ENCODE measurements at regions not wholly inside any gene's neighbourhood (a gene's known extent, or its start where the extent isn't known, plus 50 kb on each side); places are given as distances from the start of the nearest gene placed in this dataset.

GRCh38 chr1:30036666-30037065 is 686.7 kb downstream of the MATN1 start:
- no peak for DNase-seq (ENCODE audit: low read depth, low spot score)

- no peak for DNase-seq (ENCODE audit: low read depth, low spot score)
Observed at GRCh38 chr1:30036229-30036547, 687.2 kb downstream of the MATN1 start.

GRCh38 chr1:30035522-30036228 is 687.7 kb downstream of the MATN1 start:
- no peak for DNase-seq (ENCODE audit: low read depth, low spot score)

GRCh38 chr1:30034627-30035521 is 688.5 kb downstream of the MATN1 start:
- DNase-seq (ENCODE audit: low read depth, low spot score), result no peak

- DNase-seq (ENCODE audit: low read depth, low spot score), result no peak
Observed at GRCh38 chr1:30034105-30034626, 689.2 kb downstream of the MATN1 start.

- no peak for DNase-seq (ENCODE audit: low read depth, low spot score)
Observed at GRCh38 chr1:30033256-30034104, 689.9 kb downstream of the MATN1 start.

- no peak for DNase-seq (ENCODE audit: low read depth, low spot score)
Observed at GRCh38 chr1:30032302-30032701, 691.1 kb downstream of the MATN1 start.

- no peak for DNase-seq (ENCODE audit: low read depth, low spot score)
Observed at GRCh38 chr1:30029677-30030076, 693.7 kb downstream of the MATN1 start.

- no peak for DNase-seq (ENCODE audit: low read depth, low spot score)
Observed at GRCh38 chr1:30028939-30029338, 694.4 kb downstream of the MATN1 start.

- no peak for DNase-seq (ENCODE audit: low read depth, low spot score)
Observed at GRCh38 chr1:30028283-30028682, 695.1 kb downstream of the MATN1 start.

- DNase-seq (ENCODE audit: low read depth, low spot score), result no peak
Observed at GRCh38 chr1:30027247-30027646, 696.1 kb downstream of the MATN1 start.

GRCh38 chr1:30024411-30025195 is 698.8 kb downstream of the MATN1 start:
- no peak for DNase-seq (ENCODE audit: low read depth, low spot score)

GRCh38 chr1:30023339-30024022 is 699.9 kb downstream of the MATN1 start:
- no peak for DNase-seq (ENCODE audit: low read depth, low spot score)

GRCh38 chr1:30014031-30014430 is 709.4 kb downstream of the MATN1 start:
- no peak for DNase-seq (ENCODE audit: low read depth, low spot score)

- DNase-seq (ENCODE audit: low read depth, low spot score), result no peak
Observed at GRCh38 chr1:30012455-30013440, 710.6 kb downstream of the MATN1 start.

GRCh38 chr1:30011970-30012369 is 711.4 kb downstream of the MATN1 start:
- no peak for DNase-seq (ENCODE audit: low read depth, low spot score)

- no peak for DNase-seq (ENCODE audit: low read depth, low spot score)
Observed at GRCh38 chr1:30010506-30011106, 712.8 kb downstream of the MATN1 start.

GRCh38 chr1:30009720-30010119 is 713.7 kb downstream of the MATN1 start:
- no peak for DNase-seq (ENCODE audit: low read depth, low spot score)

Data from iPS DF 19.7 (cell line).